ENCODE measurements at regions not wholly inside any gene's neighbourhood (a gene's known extent, or its start where the extent isn't known, plus 50 kb on each side); places are given as distances from the start of the nearest gene placed in this dataset.

DNA sequence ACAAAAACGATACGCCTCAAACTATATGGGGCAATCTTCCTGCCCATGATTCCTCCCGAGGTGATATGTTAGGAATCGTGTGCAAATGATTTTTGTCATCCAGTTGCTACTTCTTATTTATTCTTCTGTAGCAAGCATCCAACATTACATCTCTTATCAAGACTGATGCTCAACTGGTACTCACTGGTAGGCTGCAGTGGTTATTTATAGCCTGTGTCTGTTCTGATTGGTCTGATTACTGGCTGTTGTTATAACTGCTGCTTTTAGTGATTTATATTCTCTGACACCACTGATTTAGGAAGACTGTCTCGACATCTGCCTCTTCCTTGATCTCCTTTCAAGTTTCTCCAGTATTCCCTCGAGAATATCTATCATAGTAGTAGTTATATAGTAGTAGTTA lies 165.8 kb downstream of the LARP7 start:
- Histone ChIP-seq H2AFZ (ENCODE audit: low read length) (no peak overlapping the region), H3K79me1 (ENCODE audit: insufficient read depth, low read depth, low read length, poor library complexity, severe bottlenecking) (no peaks in the 10 kb centered on the region), H2BK20ac (ENCODE audit: low read depth, low read length, poor library complexity, severe bottlenecking) (no peak overlapping the region), H2BK5ac (ENCODE audit: insufficient read length, low read length) (no peak overlapping the region), H4K91ac (ENCODE audit: insufficient read length, low read depth, low read length) (no peak overlapping the region), H2BK120ac (ENCODE audit: low read depth, low read length, poor library complexity, severe bottlenecking) (no peak overlapping the region), H2AK5ac (ENCODE audit: insufficient read length, low read length) (no peak overlapping the region), H3K56ac (ENCODE audit: insufficient read length, low read depth, low read length) (no peak overlapping the region), H3K9ac (ENCODE audit: extremely low read depth, insufficient read length, low read length) (no peak overlapping the region), H2BK12ac (ENCODE audit: insufficient read length, low read depth, low read length) (no peak overlapping the region), H3K9me3 (ENCODE audit: control insufficient read depth, low read depth, low read length) (no peaks in the 10 kb centered on the region), H3K23ac (ENCODE audit: insufficient read length, low read depth, low read length) (no peak overlapping the region), H2BK15ac (ENCODE audit: low read depth, low read length) (no peak overlapping the region), H3K23me2 (ENCODE audit: insufficient read length, low read depth, low read length, poor library complexity, severe bottlenecking) (no peaks in the 10 kb centered on the region), H3K18ac (ENCODE audit: insufficient read length, low read depth, low read length) (no peak overlapping the region), H4K8ac (replicated peaks; ENCODE audit: insufficient read length, low read depth, low read length) (no peak overlapping the region), H3T11ph (ENCODE audit: low read length) (no peak overlapping the region), H3K4ac (ENCODE audit: low read depth, low read length) (no peak overlapping the region), H3K79me2 (ENCODE audit: insufficient read depth, low read length) (no peaks in the 10 kb centered on the region), H4K5ac (ENCODE audit: insufficient read length, low read depth, low read length) (no peak overlapping the region), H3K4me2 (ENCODE audit: insufficient read depth, insufficient read length, low read length) (no peak overlapping the region), H3K4me1 (ENCODE audit: insufficient read depth, low read length) (no peaks in the 10 kb centered on the region), H3K14ac (ENCODE audit: insufficient read depth, low read length) (no peak overlapping the region), H3K27me3 (ENCODE audit: insufficient read depth, low read length) (no peaks in the 10 kb centered on the region), H3K27ac (ENCODE audit: insufficient read length, low read depth, low read length) (no peak overlapping the region), H4K20me1 (ENCODE audit: control insufficient read depth, insufficient read depth, insufficient read length) (no peaks in the 10 kb centered on the region)
- WGBS (ENCODE audit: extremely low coverage, insufficient read length, low lambda C conversion rate), result no CpG with 5 or more reads among the region's 6 CpGs
- TF ChIP-seq, protein P1, sequence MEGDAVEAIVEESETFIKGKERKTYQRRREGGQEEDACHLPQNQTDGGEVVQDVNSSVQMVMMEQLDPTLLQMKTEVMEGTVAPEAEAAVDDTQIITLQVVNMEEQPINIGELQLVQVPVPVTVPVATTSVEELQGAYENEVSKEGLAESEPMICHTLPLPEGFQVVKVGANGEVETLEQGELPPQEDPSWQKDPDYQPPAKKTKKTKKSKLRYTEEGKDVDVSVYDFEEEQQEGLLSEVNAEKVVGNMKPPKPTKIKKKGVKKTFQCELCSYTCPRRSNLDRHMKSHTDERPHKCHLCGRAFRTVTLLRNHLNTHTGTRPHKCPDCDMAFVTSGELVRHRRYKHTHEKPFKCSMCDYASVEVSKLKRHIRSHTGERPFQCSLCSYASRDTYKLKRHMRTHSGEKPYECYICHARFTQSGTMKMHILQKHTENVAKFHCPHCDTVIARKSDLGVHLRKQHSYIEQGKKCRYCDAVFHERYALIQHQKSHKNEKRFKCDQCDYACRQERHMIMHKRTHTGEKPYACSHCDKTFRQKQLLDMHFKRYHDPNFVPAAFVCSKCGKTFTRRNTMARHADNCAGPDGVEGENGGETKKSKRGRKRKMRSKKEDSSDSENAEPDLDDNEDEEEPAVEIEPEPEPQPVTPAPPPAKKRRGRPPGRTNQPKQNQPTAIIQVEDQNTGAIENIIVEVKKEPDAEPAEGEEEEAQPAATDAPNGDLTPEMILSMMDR (conservative IDR thresholded peaks at IDR 0.05), result no peak
- peaks cover 4 to 15% (median 11%) of the 10 kb centered on the region in 3 experiments; a peak in 5 of 7 replicates for H3K36me3 Mint-ChIP-seq (ENCODE audit: insufficient read depth in 1 of 3, low read depth in 3 of 3)
- H3K4me3 Mint-ChIP-seq, result no peak overlapping the region
- no peak overlapping the region for H3K27ac Mint-ChIP-seq
- DNase-seq, result no peak
- no peaks in the 10 kb centered on the region for H3K27me3 Mint-ChIP-seq (ENCODE audit: low read depth)
- H3K9me3 Mint-ChIP-seq, result no peaks in the 10 kb centered on the region
- peaks cover 9 to 15% of the 10 kb centered on the region in 2 experiments; a peak in 3 of 4 replicates for H3K4me1 Mint-ChIP-seq

Measured in H9 (cell line).